Muscle layer of duodenum (tissue), 2 donors: ENCODE measurements at regions not wholly inside any gene's neighbourhood (a gene's known extent, or its start where the extent isn't known, plus 50 kb on each side); places are given as distances from the start of the nearest gene placed in this dataset.

ENCODE experiments used
- H3K27ac ChIP-seq: one replicate; pipeline ENCODE4 v1.7.0; 2013; ENCODE audit warnings: mild to moderate bottlenecking, low read length
- H3K27me3 ChIP-seq: one replicate; pipeline ENCODE4 v1.7.0; 2013; ENCODE audit warnings: low read depth, mild to moderate bottlenecking, control low read depth, low read length
- H3K36me3 ChIP-seq, 2 donors: one replicate each; pipeline ENCODE4 v1.7.0; 2013; ENCODE audit warnings: low read length in 2 of 2, control low read depth in 1 of 2, mild to moderate bottlenecking in 1 of 2; ENCODE audit not compliant: insufficient read depth in 2 of 2, control insufficient read depth in 1 of 2
- H3K4me1 ChIP-seq, 2 donors: one replicate each; pipeline ENCODE4 v1.7.0; 2013; ENCODE audit warnings: low read length in 2 of 2, mild to moderate bottlenecking in 2 of 2, control low read depth in 1 of 2, moderate library complexity in 1 of 2; ENCODE audit not compliant: insufficient read depth in 2 of 2, control insufficient read depth in 1 of 2
- H3K4me3 ChIP-seq, 2 donors: one replicate each; pipeline ENCODE4 v1.7.0; 2013; ENCODE audit warnings: low read length in 2 of 2, low read depth in 1 of 2, mild to moderate bottlenecking in 1 of 2
- H3K9me3 ChIP-seq, 2 donors: one replicate each; pipeline ENCODE4 v1.7.0; 2013; ENCODE audit warnings: low read length in 2 of 2, control low read depth in 1 of 2, mild to moderate bottlenecking in 1 of 2; ENCODE audit not compliant: control insufficient read depth in 1 of 2
- donor health status: healthy.

DNA sequence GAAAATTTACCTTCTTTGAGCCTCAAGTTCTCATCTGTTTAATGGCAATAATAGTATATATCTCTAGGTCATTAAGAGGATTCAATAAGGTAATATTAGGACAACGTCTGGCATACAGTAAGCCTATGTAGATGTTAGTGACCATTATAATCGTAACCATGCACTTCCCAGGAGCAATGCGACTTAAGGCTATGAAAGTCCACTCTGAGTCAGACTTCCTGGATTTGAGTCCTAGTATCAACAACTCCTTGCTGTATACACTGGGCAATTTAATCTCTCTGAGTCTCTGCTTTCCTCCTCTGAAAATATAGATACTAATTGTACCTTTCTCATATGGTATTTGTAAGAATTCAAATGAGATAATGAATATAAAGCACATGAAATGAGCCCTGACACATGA lies 168.1 kb upstream of the HDDC2 start:
- no peak overlapping the region for H3K27ac ChIP-seq
- H3K9me3 ChIP-seq: no peaks in the 10 kb centered on the region
- no peaks in the 10 kb centered on the region for H3K36me3 ChIP-seq
- H3K4me3 ChIP-seq: no peak overlapping the region
- no peaks in the 10 kb centered on the region for H3K27me3 ChIP-seq
- no peaks in the 10 kb centered on the region for H3K4me1 ChIP-seq

DNA sequence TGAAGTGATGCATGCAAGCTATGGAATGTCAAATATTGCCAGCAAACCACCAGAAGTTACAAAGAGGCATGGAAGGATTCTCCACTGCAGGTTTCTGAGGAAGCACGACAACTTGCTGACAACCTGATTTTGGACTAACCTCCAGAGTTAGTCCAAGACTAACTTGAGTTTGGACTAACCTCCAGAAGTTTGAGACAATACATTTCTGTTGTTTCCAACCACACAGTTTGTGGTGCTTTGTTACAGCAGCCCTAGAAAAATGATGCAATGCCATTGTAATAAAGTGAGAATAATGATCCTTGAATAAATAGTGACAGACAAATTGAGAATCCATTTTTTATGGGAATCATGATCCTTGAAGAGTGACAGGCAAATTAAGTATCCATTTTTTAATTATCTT lies 169.9 kb upstream of the HDDC2 start:
- Histone ChIP-seq H3K27me3 (no peaks in the 10 kb centered on the region), H3K27ac (no peak overlapping the region), H3K4me1 (no peaks in the 10 kb centered on the region), H3K36me3 (no peaks in the 10 kb centered on the region), H3K4me3 (no peak overlapping the region), H3K9me3 (no peaks in the 10 kb centered on the region)

DNA sequence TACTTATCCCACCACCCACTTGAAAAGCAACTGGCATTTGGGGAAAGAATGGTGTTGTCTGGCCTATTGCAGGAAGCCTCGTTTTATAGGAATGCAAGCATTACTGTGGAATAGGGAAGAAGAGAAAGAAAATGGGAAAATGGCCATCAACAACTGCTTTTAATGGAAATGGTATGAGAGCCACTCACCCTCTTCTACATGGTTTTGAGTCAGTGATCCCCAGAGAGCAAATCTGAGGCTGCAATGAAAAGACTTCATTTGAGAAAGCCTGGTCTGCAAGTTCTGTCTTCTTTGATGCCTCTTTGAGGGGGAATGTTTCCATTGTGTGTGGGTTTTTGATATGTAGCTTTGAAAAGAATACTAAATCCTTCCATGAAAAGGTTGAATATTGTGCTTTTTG lies 172.3 kb upstream of the HDDC2 start:
- Histone ChIP-seq H3K4me1 (no peaks in the 10 kb centered on the region), H3K27ac (no peak overlapping the region), H3K36me3 (no peaks in the 10 kb centered on the region), H3K27me3 (no peaks in the 10 kb centered on the region), H3K9me3 (no peaks in the 10 kb centered on the region), H3K4me3 (no peak overlapping the region)

- Histone ChIP-seq H3K4me3 (no peak overlapping the region), H3K4me1 (no peaks in the 10 kb centered on the region), H3K36me3 (no peaks in the 10 kb centered on the region), H3K27ac (no peak overlapping the region), H3K27me3 (no peaks in the 10 kb centered on the region), H3K9me3 (no peaks in the 10 kb centered on the region)
Measured at GRCh38 chr6:125477156-125477555, 175.4 kb upstream of the HDDC2 start.

DNA sequence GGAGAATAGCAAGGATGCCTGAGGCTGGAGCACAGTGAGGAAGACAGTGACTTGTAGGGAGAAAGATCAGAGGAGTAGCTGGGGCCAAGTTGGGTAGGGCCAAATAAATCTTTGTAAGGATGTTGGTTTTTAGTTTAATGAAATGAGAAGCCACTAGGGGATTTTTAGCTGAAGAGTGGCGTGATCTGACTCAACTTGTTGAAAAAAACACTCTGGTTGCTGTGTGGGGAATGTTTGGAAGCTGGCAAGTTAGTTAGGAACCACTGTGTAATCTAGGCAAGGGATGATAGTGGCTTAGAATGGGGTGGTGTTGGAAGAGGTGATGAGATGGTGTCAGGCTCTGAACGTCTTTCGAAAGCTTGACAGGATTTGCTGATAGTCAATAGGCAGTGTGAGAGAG lies 176.1 kb upstream of the HDDC2 start:
- Histone ChIP-seq H3K36me3 (no peaks in the 10 kb centered on the region), H3K4me1 (no peaks in the 10 kb centered on the region), H3K9me3 (no peaks in the 10 kb centered on the region), H3K4me3 (no peak overlapping the region), H3K27me3 (no peaks in the 10 kb centered on the region), H3K27ac (no peak overlapping the region)

- Histone ChIP-seq H3K27ac (no peak overlapping the region), H3K36me3 (no peaks in the 10 kb centered on the region), H3K4me3 (no peak overlapping the region), H3K4me1 (no peaks in the 10 kb centered on the region), H3K9me3 (no peaks in the 10 kb centered on the region), H3K27me3 (no peaks in the 10 kb centered on the region)
Measured at GRCh38 chr6:125480146-125480545, 178.4 kb upstream of the HDDC2 start.

GRCh38 chr6:125480571-125480970 lies 178.8 kb upstream of the HDDC2 start:
- Histone ChIP-seq H3K27ac (no peak overlapping the region), H3K9me3 (no peaks in the 10 kb centered on the region), H3K4me3 (no peak overlapping the region), H3K36me3 (no peaks in the 10 kb centered on the region), H3K4me1 (no peaks in the 10 kb centered on the region), H3K27me3 (no peaks in the 10 kb centered on the region)

GRCh38 chr6:125481056-125481455 lies 179.3 kb upstream of the HDDC2 start:
- Histone ChIP-seq H3K27ac (no peak overlapping the region), H3K4me1 (no peaks in the 10 kb centered on the region), H3K4me3 (no peak overlapping the region), H3K27me3 (no peaks in the 10 kb centered on the region), H3K9me3 (no peaks in the 10 kb centered on the region), H3K36me3 (no peaks in the 10 kb centered on the region)

GRCh38 chr6:125485757-125486156 lies 184.0 kb upstream of the HDDC2 start:
- H3K27ac ChIP-seq: no peak overlapping the region
- no peaks in the 10 kb centered on the region for H3K4me1 ChIP-seq
- no peaks in the 10 kb centered on the region for H3K27me3 ChIP-seq
- H3K9me3 ChIP-seq: no peaks in the 10 kb centered on the region
- no peaks in the 10 kb centered on the region for H3K36me3 ChIP-seq
- H3K4me3 ChIP-seq: no peak overlapping the region

DNA sequence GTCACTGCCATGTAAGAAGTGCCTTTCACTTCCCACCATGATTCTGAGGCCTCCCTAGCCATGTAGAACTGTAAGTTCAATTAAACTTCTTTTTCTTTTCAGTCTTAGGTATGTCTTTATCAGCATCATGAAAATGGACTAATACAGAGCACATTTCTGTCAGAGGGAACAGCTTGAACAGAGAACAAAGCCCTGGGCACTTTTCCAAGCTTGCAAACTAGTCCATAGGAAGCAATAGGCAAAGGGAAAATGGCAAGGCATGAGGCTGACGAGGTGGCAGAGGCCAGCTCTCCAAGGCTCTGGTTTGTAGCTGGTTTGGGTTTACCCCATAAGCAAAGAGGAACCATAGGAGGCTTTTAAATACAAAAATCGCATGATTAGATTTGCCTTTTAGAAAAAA lies 185.1 kb upstream of the HDDC2 start:
- Histone ChIP-seq H3K27me3 (no peaks in the 10 kb centered on the region), H3K9me3 (no peaks in the 10 kb centered on the region)

DNA sequence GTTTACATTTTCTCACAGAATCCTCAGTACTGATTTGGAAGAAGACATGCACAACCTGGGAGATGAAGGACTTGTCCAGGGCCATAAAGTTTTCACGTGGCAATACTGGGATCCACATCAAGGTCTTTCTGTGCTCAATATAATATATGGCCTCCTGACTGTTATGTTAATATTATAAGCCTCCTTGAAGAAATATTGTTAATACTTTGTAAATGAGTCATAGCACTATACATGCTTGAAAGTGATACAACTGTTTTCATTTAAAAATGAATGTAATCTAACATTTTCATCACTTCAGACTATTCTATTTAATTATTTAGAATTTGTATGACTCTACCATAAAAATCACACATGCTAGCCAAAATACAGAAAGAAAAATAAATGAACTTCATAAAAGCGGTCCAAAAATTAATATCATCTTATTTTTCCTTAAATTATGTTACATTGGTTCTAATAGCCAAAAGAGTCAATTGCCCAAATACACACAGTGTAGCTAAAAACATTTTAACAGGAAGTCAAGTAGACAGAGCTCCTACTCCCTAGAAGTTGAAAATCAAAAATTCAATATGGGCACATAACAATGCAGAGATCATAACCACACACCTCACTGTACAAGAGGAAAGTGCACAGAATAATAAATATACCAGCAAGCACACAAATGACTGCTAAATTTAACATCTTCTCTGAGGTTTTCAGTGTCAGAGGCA lies 188.0 kb upstream of the HDDC2 start:
- Histone ChIP-seq H3K9me3 (no peaks in the 10 kb centered on the region), H3K4me3 (no peak overlapping the region), H3K4me1 (no peaks in the 10 kb centered on the region), H3K27ac (no peak overlapping the region), H3K27me3 (no peaks in the 10 kb centered on the region), H3K36me3 (no peaks in the 10 kb centered on the region)

More for the DNA sequence above, 185.1 kb upstream of the HDDC2 start:
- H3K4me3 ChIP-seq: no peak overlapping the region
- no peaks in the 10 kb centered on the region for H3K4me1 ChIP-seq
- H3K27ac ChIP-seq: no peak overlapping the region
- H3K36me3 ChIP-seq: no peaks in the 10 kb centered on the region
